ENCODE measurements at regions not wholly inside any gene's neighbourhood (a gene's known extent, or its start where the extent isn't known, plus 50 kb on each side); places are given as distances from the start of the nearest gene placed in this dataset.

DNA sequence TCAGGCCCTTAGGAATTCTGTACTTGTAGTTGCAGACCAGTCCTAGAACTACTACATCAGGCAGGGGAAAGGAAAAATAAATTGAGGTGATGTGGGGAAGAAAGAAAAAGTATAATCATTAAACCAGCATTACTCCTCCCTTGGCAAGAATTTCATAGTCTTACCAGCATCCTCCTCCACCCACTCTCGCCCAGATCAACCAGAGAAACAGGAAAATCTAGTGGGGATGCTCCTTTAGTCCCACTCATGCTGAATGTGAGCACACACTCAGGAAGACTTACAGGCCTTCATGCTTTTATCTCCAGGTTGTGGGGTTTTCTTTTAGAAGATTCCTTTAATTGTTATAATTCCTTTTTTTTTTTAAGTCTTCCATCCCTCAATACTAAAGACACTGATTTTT, 129.3 kb upstream of the CCDC150 start:
- POLR2A ChIA-PET, result no interaction called here
- CTCF ChIA-PET, result no interaction called here
- TF ChIP-seq SUZ12 (IDR thresholded peaks at IDR 0.05) (no peak), CTBP1 (IDR thresholded peaks at IDR 0.05; ENCODE audit: borderline replicate concordance) (no peak), TARDBP (IDR thresholded peaks at IDR 0.05) (no peak), ELF4 (IDR thresholded peaks at IDR 0.05) (no peak), SP1 (IDR thresholded peaks at IDR 0.05) (no peak), FOXK2 (IDR thresholded peaks at IDR 0.05) (no peak), ARNT (IDR thresholded peaks at IDR 0.05) (no peak), BHLHE40 (IDR thresholded peaks at IDR 0.05; ENCODE audit: borderline replicate concordance) (no peak), LEF1 (IDR thresholded peaks at IDR 0.05; ENCODE audit: borderline replicate concordance) (no peak), FOXA1 (IDR thresholded peaks at IDR 0.05) (no peak)
- TF ChIP-seq, protein P1, sequence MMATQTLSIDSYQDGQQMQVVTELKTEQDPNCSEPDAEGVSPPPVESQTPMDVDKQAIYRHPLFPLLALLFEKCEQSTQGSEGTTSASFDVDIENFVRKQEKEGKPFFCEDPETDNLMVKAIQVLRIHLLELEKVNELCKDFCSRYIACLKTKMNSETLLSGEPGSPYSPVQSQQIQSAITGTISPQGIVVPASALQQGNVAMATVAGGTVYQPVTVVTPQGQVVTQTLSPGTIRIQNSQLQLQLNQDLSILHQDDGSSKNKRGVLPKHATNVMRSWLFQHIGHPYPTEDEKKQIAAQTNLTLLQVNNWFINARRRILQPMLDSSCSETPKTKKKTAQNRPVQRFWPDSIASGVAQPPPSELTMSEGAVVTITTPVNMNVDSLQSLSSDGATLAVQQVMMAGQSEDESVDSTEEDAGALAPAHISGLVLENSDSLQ (IDR thresholded peaks at IDR 0.05), result no peak
- no peak for DNase-seq (ENCODE audit: extremely low spot score)

DNA sequence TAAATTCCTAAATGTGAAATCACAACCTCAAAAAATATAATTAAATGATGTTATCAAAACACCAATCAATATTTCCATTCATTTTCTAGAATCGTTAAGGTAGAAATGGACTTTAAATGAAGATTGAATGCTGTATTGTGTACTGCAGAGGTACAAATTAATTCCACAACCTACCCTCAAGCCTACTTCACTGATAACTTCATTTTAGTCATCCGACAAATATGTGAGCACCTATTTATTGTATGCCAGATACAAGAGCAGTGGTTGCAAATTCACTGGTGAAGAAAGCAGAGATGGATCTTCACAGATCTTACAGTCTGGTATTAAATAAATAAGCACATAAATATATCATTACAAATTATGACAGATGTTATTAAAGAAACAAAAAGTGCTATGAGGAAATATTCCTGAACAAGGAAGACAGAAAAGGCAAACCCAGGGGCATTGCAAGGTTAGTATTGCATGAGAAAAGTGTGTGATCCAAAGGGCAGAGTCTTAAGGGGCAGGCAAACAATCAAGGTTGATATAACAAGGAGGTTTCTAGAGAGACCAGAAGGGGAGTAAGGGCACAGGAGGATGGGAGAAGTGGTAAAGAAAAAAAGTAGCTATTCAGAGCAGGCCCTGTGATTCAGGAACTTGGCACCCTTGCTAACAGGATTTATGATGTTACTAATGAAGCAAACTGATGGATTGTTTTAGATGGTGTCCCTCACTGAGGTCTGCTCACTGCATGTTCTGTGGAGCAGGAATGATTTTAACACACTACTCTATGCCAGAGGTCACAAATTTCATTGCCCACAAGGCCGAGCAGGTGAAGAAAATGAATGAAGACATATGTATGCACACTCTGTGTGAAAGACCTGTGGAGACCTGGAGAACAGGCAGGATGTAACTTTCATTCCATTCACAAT, 128.0 kb upstream of the CCDC150 start:
- DNase-seq (ENCODE audit: extremely low spot score), result no peak
- TF ChIP-seq TARDBP (IDR thresholded peaks at IDR 0.05), result no peak
- TF ChIP-seq FOXK2 (IDR thresholded peaks at IDR 0.05), result no peak
- TF ChIP-seq LEF1 (IDR thresholded peaks at IDR 0.05; ENCODE audit: borderline replicate concordance), result no peak
- TF ChIP-seq FOXA1 (IDR thresholded peaks at IDR 0.05), result no peak
- no peak for TF ChIP-seq ARNT (IDR thresholded peaks at IDR 0.05)
- TF ChIP-seq NFRKB (IDR thresholded peaks at IDR 0.05), result no peak
- TF ChIP-seq SP1 (IDR thresholded peaks at IDR 0.05), result no peak
- no peak for TF ChIP-seq HDGF (IDR thresholded peaks at IDR 0.05; ENCODE audit: borderline replicate concordance)
- TF ChIP-seq SUZ12 (IDR thresholded peaks at IDR 0.05), result no peak
- no peak for TF ChIP-seq ZNF384 (IDR thresholded peaks at IDR 0.05)
- no peak for TF ChIP-seq FOXM1 (IDR thresholded peaks at IDR 0.05; ENCODE audit: borderline replicate concordance)
- TF ChIP-seq ELF4 (IDR thresholded peaks at IDR 0.05), result no peak
- TF ChIP-seq, protein P1 (IDR thresholded peaks at IDR 0.05), result no peak
- no peak for TF ChIP-seq BHLHE40 (IDR thresholded peaks at IDR 0.05; ENCODE audit: borderline replicate concordance)
- no peak for TF ChIP-seq L3MBTL2 (conservative IDR thresholded peaks at IDR 0.05)
- POLR2A ChIA-PET, result no interaction called here
- CTCF ChIA-PET, result interaction anchor here (0.6 kb wide), 1 partner anchor 24 kb away, joined by 4 read pairs; no protein-coding TSS in a partner anchor

DNA sequence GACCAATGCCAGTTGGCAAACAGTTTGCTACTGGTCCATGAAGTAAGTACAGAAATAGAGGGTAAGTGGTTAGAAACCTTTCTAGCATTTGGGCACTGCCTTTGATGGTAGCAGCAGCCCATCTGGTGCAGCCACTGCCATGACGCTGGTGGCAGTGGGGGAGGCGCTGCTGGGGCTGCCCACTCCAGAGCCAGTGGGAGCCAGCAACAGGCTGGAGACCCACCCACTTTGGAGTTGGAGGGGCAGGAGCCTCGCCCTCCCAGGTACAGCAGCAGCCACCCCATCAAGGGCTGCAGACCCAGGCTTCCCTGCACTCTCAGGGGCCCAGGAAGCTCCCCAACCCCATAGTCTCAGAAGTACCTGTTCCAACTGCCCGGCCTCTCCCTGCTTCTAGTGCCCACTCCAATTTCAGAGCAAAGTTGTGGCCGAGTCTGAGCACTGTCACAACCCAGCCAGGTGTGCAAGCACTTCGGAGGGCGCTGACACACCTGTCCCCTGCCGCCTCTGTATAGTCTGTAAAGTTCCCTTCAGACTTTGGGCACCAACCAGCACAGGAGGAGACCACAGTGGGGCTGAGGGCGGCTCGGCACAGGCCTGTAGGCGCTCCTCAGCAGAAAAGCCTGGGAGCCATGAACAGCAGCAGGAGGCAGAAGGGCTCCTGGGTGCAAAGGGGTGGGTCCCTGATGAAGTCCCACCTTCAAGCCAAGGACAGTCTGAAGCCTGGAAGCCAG, 125.6 kb upstream of the CCDC150 start:
- TF ChIP-seq FOXK2 (IDR thresholded peaks at IDR 0.05) (no peak), ZNF384 (IDR thresholded peaks at IDR 0.05) (no peak), FOXM1 (IDR thresholded peaks at IDR 0.05; ENCODE audit: borderline replicate concordance) (no peak), ARNT (IDR thresholded peaks at IDR 0.05) (no peak), FOXA1 (IDR thresholded peaks at IDR 0.05) (no peak), SP1 (IDR thresholded peaks at IDR 0.05) (no peak), LEF1 (IDR thresholded peaks at IDR 0.05; ENCODE audit: borderline replicate concordance) (no peak), SUZ12 (IDR thresholded peaks at IDR 0.05) (no peak), CTBP1 (IDR thresholded peaks at IDR 0.05; ENCODE audit: borderline replicate concordance) (no peak)
- CTCF ChIA-PET, result no interaction called here
- no peak for DNase-seq (ENCODE audit: extremely low spot score)
- POLR2A ChIA-PET, result no interaction called here

DNA sequence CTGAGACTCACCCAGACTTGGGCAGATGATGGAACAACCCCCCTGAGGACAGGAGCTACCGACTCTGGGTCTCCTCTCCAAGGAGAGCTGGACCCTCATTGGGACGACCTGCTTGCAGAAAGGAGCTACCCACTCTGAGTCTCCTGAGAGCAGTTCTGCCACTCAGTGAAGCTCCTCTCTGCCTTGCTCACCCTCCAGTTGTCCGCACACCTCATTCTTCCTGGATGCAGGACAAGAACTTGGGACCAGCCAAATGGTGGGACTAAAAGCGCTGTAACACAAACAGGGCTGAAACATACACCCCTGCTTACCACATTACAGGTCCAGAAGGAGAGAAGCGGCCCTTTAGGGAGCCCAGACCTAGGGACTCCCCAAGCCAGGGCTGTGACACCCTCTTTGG, 124.9 kb upstream of the CCDC150 start:
- no peak for DNase-seq (ENCODE audit: extremely low spot score)
- POLR2A ChIA-PET, result no interaction called here
- TF ChIP-seq BHLHE40 (IDR thresholded peaks at IDR 0.05; ENCODE audit: borderline replicate concordance) (no peak), FOXA1 (IDR thresholded peaks at IDR 0.05) (no peak), ARNT (IDR thresholded peaks at IDR 0.05) (no peak), LEF1 (IDR thresholded peaks at IDR 0.05; ENCODE audit: borderline replicate concordance) (no peak), ELF4 (IDR thresholded peaks at IDR 0.05) (no peak), ZNF384 (IDR thresholded peaks at IDR 0.05) (no peak), SUZ12 (IDR thresholded peaks at IDR 0.05) (no peak), FOXM1 (IDR thresholded peaks at IDR 0.05; ENCODE audit: borderline replicate concordance) (no peak), FOXK2 (IDR thresholded peaks at IDR 0.05) (no peak), TARDBP (IDR thresholded peaks at IDR 0.05) (no peak), NFRKB (IDR thresholded peaks at IDR 0.05) (no peak), L3MBTL2 (conservative IDR thresholded peaks at IDR 0.05) (no peak), CTBP1 (IDR thresholded peaks at IDR 0.05; ENCODE audit: borderline replicate concordance) (no peak), HDGF (IDR thresholded peaks at IDR 0.05; ENCODE audit: borderline replicate concordance) (no peak)
- TF ChIP-seq, protein P1 (IDR thresholded peaks at IDR 0.05), result no peak
- CTCF ChIA-PET, result no interaction called here

DNA sequence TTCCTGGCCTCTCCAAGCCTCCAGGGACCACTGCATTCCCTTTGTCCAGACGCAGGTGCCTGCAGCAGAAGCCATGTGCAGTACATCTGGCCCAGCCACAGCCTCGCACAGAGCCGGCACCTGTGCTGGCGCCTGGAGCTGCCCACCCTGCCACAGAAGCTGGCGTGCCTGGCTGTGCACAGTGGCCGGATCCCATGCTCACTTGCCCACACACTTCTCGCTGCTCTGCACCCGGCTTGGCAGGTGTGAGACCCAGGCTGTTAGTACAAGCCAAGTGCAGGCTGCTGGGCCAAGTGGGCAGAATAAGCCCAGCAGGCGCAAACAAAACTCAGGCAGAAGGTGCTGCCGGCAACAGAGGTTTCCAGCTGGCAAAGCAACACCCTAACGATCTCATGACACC, 124.5 kb upstream of the CCDC150 start:
- DNase-seq (ENCODE audit: extremely low spot score), result no peak
- ChIA-PET CTCF (no interaction called here), POLR2A (no interaction called here)
- TF ChIP-seq L3MBTL2 (conservative IDR thresholded peaks at IDR 0.05) (no peak), SP1 (IDR thresholded peaks at IDR 0.05) (no peak), FOXM1 (IDR thresholded peaks at IDR 0.05; ENCODE audit: borderline replicate concordance) (no peak), BHLHE40 (IDR thresholded peaks at IDR 0.05; ENCODE audit: borderline replicate concordance) (no peak), HDGF (IDR thresholded peaks at IDR 0.05; ENCODE audit: borderline replicate concordance) (no peak), ZNF384 (IDR thresholded peaks at IDR 0.05) (no peak), FOXK2 (IDR thresholded peaks at IDR 0.05) (no peak), ARNT (IDR thresholded peaks at IDR 0.05) (no peak), SUZ12 (IDR thresholded peaks at IDR 0.05) (no peak), TARDBP (IDR thresholded peaks at IDR 0.05) (no peak)
- TF ChIP-seq, protein P1 (IDR thresholded peaks at IDR 0.05), result no peak

Data from HEK293T (cell line).